ENCODE measurements at regions not wholly inside any gene's neighbourhood (a gene's known extent, or its start where the extent isn't known, plus 50 kb on each side); places are given as distances from the start of the nearest gene placed in this dataset.

GRCh38 chr4:127347936-127348335 is 284.8 kb upstream of the INTU start:
- Mint-ChIP-seq H3K27ac (ENCODE audit: unreplicated experiment) (no peak overlapping the region), H3K27me3 (ENCODE audit: low read depth) (no peaks in the 10 kb centered on the region), H3K4me1 (no peaks in the 10 kb centered on the region), H3K36me3 (ENCODE audit: low read depth) (no peaks in the 10 kb centered on the region), H3K9me3 (peaks cover 2% of the 10 kb centered on the region), H3K4me3 (no peak overlapping the region)
- no peak for DNase-seq (ENCODE audit: low read depth, low spot score)
- no peak for TF ChIP-seq CTCF (conservative IDR thresholded peaks at IDR 0.05)

- no peak overlapping the region for H3K4me3 Mint-ChIP-seq
- no peaks in the 10 kb centered on the region for H3K36me3 Mint-ChIP-seq (ENCODE audit: low read depth)
- no peaks in the 10 kb centered on the region for H3K9me3 Mint-ChIP-seq
- DNase-seq (ENCODE audit: low read depth, low spot score), result no peak
- no peak overlapping the region for H3K27ac Mint-ChIP-seq (ENCODE audit: unreplicated experiment)
- no peak for TF ChIP-seq CTCF (conservative IDR thresholded peaks at IDR 0.05)
- H3K4me1 Mint-ChIP-seq, result no peaks in the 10 kb centered on the region
- no peaks in the 10 kb centered on the region for H3K27me3 Mint-ChIP-seq (ENCODE audit: low read depth)
These were observed 280.3 kb upstream of the INTU start for GRCh38 chr4:127352220-127353113.

DNA sequence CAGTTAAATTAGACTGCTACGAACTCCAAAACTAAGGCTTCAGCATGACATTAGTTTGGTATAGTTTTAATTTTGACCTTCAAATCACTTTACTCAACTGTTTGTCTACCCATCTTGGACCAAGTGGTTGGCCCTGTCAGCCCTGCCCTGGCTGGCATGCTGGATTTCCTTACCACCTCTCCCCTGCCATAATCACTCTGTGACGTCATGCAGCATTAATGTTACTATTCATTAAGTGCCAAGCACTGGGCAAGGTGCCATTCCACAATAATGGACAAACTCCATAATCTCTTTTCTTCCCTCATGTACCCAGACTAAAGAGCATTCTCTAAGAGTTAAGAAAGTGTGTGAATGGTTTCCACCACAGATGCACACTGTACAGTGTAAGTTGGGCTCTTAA is 277.0 kb upstream of the INTU start:
- H3K9me3 Mint-ChIP-seq, result no peaks in the 10 kb centered on the region
- no peak overlapping the region for H3K27ac Mint-ChIP-seq (ENCODE audit: unreplicated experiment)
- H3K36me3 Mint-ChIP-seq (ENCODE audit: low read depth), result peaks cover 2% of the 10 kb centered on the region
- TF ChIP-seq CTCF (conservative IDR thresholded peaks at IDR 0.05), result no peak
- DNase-seq (ENCODE audit: low read depth, low spot score), result no peak
- H3K4me1 Mint-ChIP-seq, result no peaks in the 10 kb centered on the region
- H3K27me3 Mint-ChIP-seq (ENCODE audit: low read depth), result no peaks in the 10 kb centered on the region
- no peak overlapping the region for H3K4me3 Mint-ChIP-seq

DNA sequence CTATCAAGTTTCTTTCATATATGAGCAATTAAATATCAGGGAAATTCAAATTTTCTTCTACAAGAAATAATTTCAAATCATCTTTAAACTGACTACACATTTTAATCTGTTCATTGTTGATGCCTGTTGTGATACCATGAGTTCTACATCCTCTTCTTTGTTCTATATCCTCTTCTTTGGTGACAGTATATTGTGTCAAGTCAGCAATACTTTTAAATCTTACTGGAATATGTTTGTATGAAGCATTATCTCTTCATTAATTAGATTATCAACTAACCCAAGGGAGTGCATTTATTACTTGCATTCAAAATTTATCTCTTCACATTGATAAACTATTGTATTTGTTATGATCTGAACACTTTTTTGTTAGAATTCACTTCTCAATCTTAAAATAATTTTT is 275.0 kb upstream of the INTU start:
- Mint-ChIP-seq H3K36me3 (ENCODE audit: low read depth) (peaks cover 2% of the 10 kb centered on the region), H3K27me3 (ENCODE audit: low read depth) (no peaks in the 10 kb centered on the region), H3K9me3 (no peaks in the 10 kb centered on the region), H3K27ac (ENCODE audit: unreplicated experiment) (no peak overlapping the region), H3K4me3 (no peak overlapping the region), H3K4me1 (no peaks in the 10 kb centered on the region)
- TF ChIP-seq CTCF (conservative IDR thresholded peaks at IDR 0.05), result no peak
- no peak for DNase-seq (ENCODE audit: low read depth, low spot score)

GRCh38 chr4:127362686-127363085 is 270.1 kb upstream of the INTU start:
- no peaks in the 10 kb centered on the region for H3K27me3 Mint-ChIP-seq (ENCODE audit: low read depth)
- H3K9me3 Mint-ChIP-seq, result peaks cover 4% of the 10 kb centered on the region
- peaks cover 1% of the 10 kb centered on the region for H3K4me1 Mint-ChIP-seq
- DNase-seq (ENCODE audit: low read depth, low spot score), result no peak
- peaks cover 2% of the 10 kb centered on the region for H3K36me3 Mint-ChIP-seq (ENCODE audit: low read depth)
- no peak overlapping the region for H3K4me3 Mint-ChIP-seq
- no peak for TF ChIP-seq CTCF (conservative IDR thresholded peaks at IDR 0.05)
- H3K27ac Mint-ChIP-seq (ENCODE audit: unreplicated experiment), result no peak overlapping the region

All from neural crest cell (in vitro differentiated cells).